ENCODE measurements at regions not wholly inside any gene's neighbourhood (a gene's known extent, or its start where the extent isn't known, plus 50 kb on each side); places are given as distances from the start of the nearest gene placed in this dataset.

GRCh38 chr2:37543999-37544557 lies 127.4 kb downstream of the CDC42EP3 start:
- no peak for DNase-seq (ENCODE audit: low read depth)
- in situ Hi-C loops (cut with HindIII; ENCODE audit: low sequenced_read_pairs) = no loop called here
- TF ChIP-seq CTCF (IDR thresholded peaks at IDR 0.05; ENCODE audit: low read depth, low read length, missing control alignments) = no peak
- no peak overlapping the region for H3K4me3 ChIP-seq (ENCODE audit: low read depth, low read length)

- H3K4me3 ChIP-seq (ENCODE audit: low read depth, low read length) = no peak overlapping the region
- in situ Hi-C loops (cut with HindIII; ENCODE audit: low sequenced_read_pairs) = no loop called here
- DNase-seq (ENCODE audit: low read depth) = no peak
- TF ChIP-seq CTCF (IDR thresholded peaks at IDR 0.05; ENCODE audit: low read depth, low read length, missing control alignments) = no peak
Measured at GRCh38 chr2:37544591-37545031, 126.8 kb downstream of the CDC42EP3 start.

DNA sequence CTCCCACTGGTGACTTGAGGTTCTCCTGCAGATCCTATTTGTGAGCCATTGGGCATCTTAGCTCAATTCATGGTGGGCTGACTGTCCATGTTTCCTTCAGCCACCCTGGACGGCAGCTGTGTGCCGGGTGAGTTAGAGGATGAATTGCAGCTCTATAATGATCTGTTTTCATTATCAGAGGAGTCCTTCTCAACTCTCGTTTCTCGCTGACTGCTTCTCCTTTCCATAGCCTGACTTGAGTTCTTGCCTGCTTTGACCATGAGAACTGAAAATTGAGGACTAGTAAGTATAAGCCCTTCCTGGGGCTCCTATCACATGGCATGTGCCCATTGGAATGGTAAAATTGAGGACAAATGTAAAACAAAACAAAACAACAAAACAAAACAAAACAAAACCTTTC lies 121.8 kb downstream of the CDC42EP3 start:
- no peak overlapping the region for H3K4me3 ChIP-seq (ENCODE audit: low read depth, low read length)
- DNase-seq (ENCODE audit: low read depth) = no peak
- TF ChIP-seq CTCF (IDR thresholded peaks at IDR 0.05; ENCODE audit: low read depth, low read length, missing control alignments) = no peak
- in situ Hi-C loops (cut with HindIII; ENCODE audit: low sequenced_read_pairs) = no loop called here

- TF ChIP-seq CTCF (IDR thresholded peaks at IDR 0.05; ENCODE audit: low read depth, low read length, missing control alignments) = no peak
- in situ Hi-C loops (cut with HindIII; ENCODE audit: low sequenced_read_pairs) = no loop called here
- no peak overlapping the region for H3K4me3 ChIP-seq (ENCODE audit: low read depth, low read length)
- no peak for DNase-seq (ENCODE audit: low read depth)
Measured at GRCh38 chr2:37550190-37550589, 121.3 kb downstream of the CDC42EP3 start.

- in situ Hi-C loops (cut with HindIII; ENCODE audit: low sequenced_read_pairs) = no loop called here
- no peak for DNase-seq (ENCODE audit: low read depth)
Measured at GRCh38 chr2:37551783-37552182, 119.7 kb downstream of the CDC42EP3 start.

DNA sequence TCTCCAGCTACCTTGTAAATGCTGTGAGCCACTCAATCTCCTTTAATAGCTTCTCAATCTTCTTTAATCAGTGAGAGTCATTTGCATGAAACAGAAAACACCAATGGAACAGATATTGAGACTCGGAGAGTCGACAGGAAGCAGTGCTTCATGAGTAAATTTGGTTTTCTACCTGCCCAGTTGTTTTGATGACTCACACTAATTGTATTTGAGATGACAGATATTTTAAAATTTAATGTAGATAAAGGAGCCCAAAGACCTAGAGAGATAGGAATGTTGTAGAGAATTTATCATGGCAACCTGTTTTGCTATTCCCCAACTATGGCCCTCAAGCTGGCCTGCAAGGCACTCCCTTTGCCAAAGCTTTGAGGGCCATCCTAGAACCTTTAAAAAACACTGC lies 119.1 kb downstream of the CDC42EP3 start:
- in situ Hi-C loops (cut with HindIII; ENCODE audit: low sequenced_read_pairs) = no loop called here
- TF ChIP-seq CTCF (IDR thresholded peaks at IDR 0.05; ENCODE audit: low read depth, low read length, missing control alignments) = no peak
- no peak overlapping the region for H3K4me3 ChIP-seq (ENCODE audit: low read depth, low read length)
- DNase-seq (ENCODE audit: low read depth) = no peak

More at GRCh38 chr2:37551783-37552182, 119.7 kb downstream of the CDC42EP3 start:
- no peak for TF ChIP-seq CTCF (IDR thresholded peaks at IDR 0.05; ENCODE audit: low read depth, low read length, missing control alignments)
- no peak overlapping the region for H3K4me3 ChIP-seq (ENCODE audit: low read depth, low read length)
